A549 (cell line): ENCODE measurements at regions not wholly inside any gene's neighbourhood (a gene's known extent, or its start where the extent isn't known, plus 50 kb on each side); places are given as distances from the start of the nearest gene placed in this dataset.

Experiments used
- ATAC-seq, 2 experiments: fragments of 200-7000 bp in 1 of 2; fragments of >200 bp in 1 of 2; cut with Nextera tagmentation in 1 of 2; cut with Tn5 transposase in 1 of 2; 3 replicates each; pipeline versions ENCODE4 v1.8.0 to v1.9.1; 2018 to 2020; ENCODE audit warnings: mild to moderate bottlenecking in 1 of 2, moderate library complexity in 1 of 2
- CTCF ChIA-PET: fragments of 300-600 bp; sonication (Branson Sonifier 250); formaldehyde crosslinking; extraction: SDS; loops from one replicate; lab custom pipeline; 2021; ENCODE audit warnings: antibody characterized with exemption, inconsistent platforms; lab: Yijun Ruan, JAX
- POLR2A ChIA-PET: fragments of 350-600 bp; formaldehyde crosslinking; extraction: SDS; loops from one replicate; lab custom pipeline; 2021; ENCODE audit warnings: antibody characterized with exemption, inconsistent platforms; lab: Yijun Ruan, JAX
- DNase-seq, 2 experiments: peaks; one replicate each; pipeline versions ENCODE4 v3.0.0 to v3.0.0-alpha.2; 2011 to 2016; ENCODE audit warnings: low read depth in 1 of 2, low spot score in 1 of 2
- FAIRE-seq: peaks from 2 replicates; lab custom pipeline; 2011; peaks lifted over from hg19 to GRCh38; lab: Jason Lieb, UNC
- H3K27ac ChIP-seq, 2 experiments: fragments of >200 bp; sonication (Bioruptor Twin); formaldehyde crosslinking; 3 replicates each; pipeline ENCODE4 v1.5.1; 2016 to 2017
- H3K4me1 ChIP-seq: fragments of >200 bp; sonication (Bioruptor Twin); formaldehyde crosslinking; 3 replicates; pipeline ENCODE4 v1.6.1; 2016
- H3K4me2 ChIP-seq: fragments of >200 bp; sonication (Bioruptor Twin); formaldehyde crosslinking; 3 replicates; pipeline ENCODE4 v1.6.1; 2016
- H3K4me3 ChIP-seq: fragments of >200 bp; sonication (Bioruptor Twin); formaldehyde crosslinking; 3 replicates; pipeline ENCODE4 v1.5.1; 2016
- H3K9me3 ChIP-seq: fragments of >200 bp; sonication (Bioruptor Twin); formaldehyde crosslinking; 3 replicates; pipeline ENCODE4 v1.6.1; 2016
- CBX8 ChIP-seq: fragments of 200-600 bp; sonication (generic); IDR thresholded peaks from 2 replicates; pipeline ENCODE4 v1.6.1; 2016
- CHD4 ChIP-seq: fragments of 200-600 bp; sonication (generic); IDR thresholded peaks from 2 replicates; pipeline ENCODE4 v1.6.1; 2016; ENCODE audit warnings: antibody characterized with exemption, mild to moderate bottlenecking, borderline replicate concordance
- EHF ChIP-seq: fragments of 250-450 bp; sonication (Bioruptor Pico); IDR thresholded peaks from 2 replicates; pipeline ENCODE4 v1.5.0; 2020; ENCODE audit warnings: mild to moderate bottlenecking
- GATA3 ChIP-seq: IDR thresholded peaks from 2 replicates; pipeline ENCODE4 v1.6.1; 2012; ENCODE audit warnings: borderline replicate concordance
- HDAC2 ChIP-seq: fragments of 200-600 bp; sonication (generic); IDR thresholded peaks from 2 replicates; pipeline ENCODE4 v1.6.1; 2016
- HOXA7 ChIP-seq: fragments of 250-450 bp; sonication (Bioruptor Pico); IDR thresholded peaks from 2 replicates; pipeline ENCODE4 v1.5.0; 2020; ENCODE audit warnings: mild to moderate bottlenecking, moderate library complexity
- KDM1A ChIP-seq: fragments of 200-600 bp; sonication (generic); IDR thresholded peaks from 2 replicates; pipeline ENCODE4 v1.6.1; 2016; ENCODE audit warnings: low read depth, mild to moderate bottlenecking
- KDM5A ChIP-seq: fragments of 200-600 bp; sonication (generic); IDR thresholded peaks from 2 replicates; pipeline ENCODE4 v1.6.1; 2016; ENCODE audit warnings: antibody characterized with exemption, mild to moderate bottlenecking
- MAZ ChIP-seq: fragments of 150-350 bp; IDR thresholded peaks from 2 replicates; pipeline ENCODE4 v1.6.1; 2014; ENCODE audit warnings: antibody characterized with exemption, low read depth, low read length, borderline replicate concordance
- NR3C1 ChIP-seq: fragments of >200 bp; sonication (Bioruptor Twin); formaldehyde crosslinking; IDR thresholded peaks from 3 replicates; pipeline ENCODE4 v1.6.1; 2017
- PHF8 ChIP-seq: fragments of 200-600 bp; sonication (generic); IDR thresholded peaks from 2 replicates; pipeline ENCODE4 v1.6.1; 2016; ENCODE audit warnings: low read depth, mild to moderate bottlenecking, antibody characterized with exemption, moderate library complexity, borderline replicate concordance
- POLR2A ChIP-seq: IDR thresholded peaks from 2 replicates; pipeline ENCODE4 v1.6.1; 2012; ENCODE audit warnings: mild to moderate bottlenecking, low read length
- POLR2AphosphoS2 ChIP-seq: conservative IDR thresholded peaks from 2 replicates; pipeline ENCODE4 v1.6.1; 2012; ENCODE audit warnings: low read length, improper control_type of control experiment, inconsistent platforms
- RARB ChIP-seq: fragments of 250-450 bp; sonication (Bioruptor Pico); IDR thresholded peaks from 2 replicates; pipeline ENCODE4 v1.8.0; 2021; ENCODE audit warnings: mild to moderate bottlenecking, moderate library complexity
- ZC3H11A ChIP-seq: fragments of 450-650 bp; IDR thresholded peaks from 2 replicates; pipeline ENCODE4 v1.6.1; 2014; ENCODE audit warnings: antibody characterized with exemption, mild to moderate bottlenecking
- ZFP36 ChIP-seq: fragments of 450-650 bp; IDR thresholded peaks from 2 replicates; pipeline ENCODE4 v1.6.1; 2014; ENCODE audit warnings: borderline replicate concordance; ENCODE audit not compliant: partially characterized antibody
- WGBS: methylation state at CpG from one replicate; pipeline ENCODE4 v1.1.6; 2017; ENCODE audit errors: missing lambda C conversion rate; 5-methylcytosine and 5-hydroxymethylcytosine counted together
- TF ChIP-seq, protein P1 (sequence below): fragments of >200 bp; sonication (Bioruptor Twin); formaldehyde crosslinking; IDR thresholded peaks from 2 replicates; pipeline ENCODE4 v1.6.1; 2016
- TF ChIP-seq, protein P2 (sequence below): fragments of 200-600 bp; sonication (generic); IDR thresholded peaks from 2 replicates; pipeline ENCODE4 v1.6.1; 2016; ENCODE audit warnings: antibody characterized with exemption, mild to moderate bottlenecking, moderate library complexity
- TF ChIP-seq, protein P3 (sequence below): fragments of >200 bp; sonication (Bioruptor Twin); formaldehyde crosslinking; IDR thresholded peaks from 3 replicates; pipeline ENCODE4 v1.6.1; 2016
- TF ChIP-seq, protein P4 (sequence below): fragments of 250-450 bp; sonication (Bioruptor Pico); IDR thresholded peaks from 2 replicates; pipeline ENCODE4 v1.5.0; 2021; ENCODE audit warnings: mild to moderate bottlenecking, moderate library complexity, borderline replicate concordance

DNA sequence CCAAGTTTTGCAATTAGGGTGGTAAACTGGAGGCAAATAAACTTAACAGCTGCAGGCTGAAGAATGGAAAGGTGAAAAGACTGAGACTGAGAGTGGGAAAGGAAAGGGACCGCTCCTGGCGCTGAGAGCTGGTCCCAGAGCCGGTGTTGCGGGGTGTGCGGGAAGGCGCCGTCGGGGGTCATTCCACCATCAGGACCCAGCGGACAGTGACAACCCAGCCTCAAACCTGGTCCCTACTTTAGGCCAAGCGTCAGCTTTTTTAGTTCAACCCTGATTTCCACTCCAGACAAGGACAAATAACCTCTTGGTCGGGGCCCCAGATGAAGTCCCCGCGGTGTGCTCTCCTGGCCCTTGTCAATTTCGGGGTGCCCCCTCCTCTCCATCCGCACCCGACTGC lies 145.8 kb upstream of the ETS2 start:
- CTCF ChIA-PET = interaction anchor here (1.2 to 3.1 kb wide), 2 partner anchors 9 to 139 kb away, joined by 4 to 14 read pairs; no protein-coding TSS in a partner anchor
- no peak overlapping the region for H3K4me3 ChIP-seq
- FAIRE-seq (no peak), ATAC-seq (no peak), DNase-seq (no peak)
- H3K9me3 ChIP-seq = no peaks in the 10 kb centered on the region
- peaks cover 3% of the 10 kb centered on the region; the same call in 1 of the 3 replicates for H3K4me1 ChIP-seq
- no peak overlapping the region; the same call in 2 of the 3 replicates for H3K4me2 ChIP-seq
- H3K27ac ChIP-seq = no peak overlapping the region
- WGBS = 90% methylated on average over 9 of the region's 16 CpGs
- TF ChIP-seq CHD4 = no peak
- no peak for TF ChIP-seq NR3C1
- no peak for TF ChIP-seq HDAC2
- TF ChIP-seq MAZ = no peak
- TF ChIP-seq HOXA7 (CRISPR knock-in tag) = no peak
- TF ChIP-seq POLR2AphosphoS2 = no peak
- no peak for TF ChIP-seq CBX8
- no peak for TF ChIP-seq PHF8
- no peak for TF ChIP-seq RARB (CRISPR knock-in tag)
- no peak for TF ChIP-seq KDM1A
- TF ChIP-seq, protein P1, sequence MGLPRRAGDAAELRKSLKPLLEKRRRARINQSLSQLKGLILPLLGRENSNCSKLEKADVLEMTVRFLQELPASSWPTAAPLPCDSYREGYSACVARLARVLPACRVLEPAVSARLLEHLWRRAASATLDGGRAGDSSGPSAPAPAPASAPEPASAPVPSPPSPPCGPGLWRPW = no peak
- TF ChIP-seq KDM5A = no peak
- TF ChIP-seq, protein P2, sequence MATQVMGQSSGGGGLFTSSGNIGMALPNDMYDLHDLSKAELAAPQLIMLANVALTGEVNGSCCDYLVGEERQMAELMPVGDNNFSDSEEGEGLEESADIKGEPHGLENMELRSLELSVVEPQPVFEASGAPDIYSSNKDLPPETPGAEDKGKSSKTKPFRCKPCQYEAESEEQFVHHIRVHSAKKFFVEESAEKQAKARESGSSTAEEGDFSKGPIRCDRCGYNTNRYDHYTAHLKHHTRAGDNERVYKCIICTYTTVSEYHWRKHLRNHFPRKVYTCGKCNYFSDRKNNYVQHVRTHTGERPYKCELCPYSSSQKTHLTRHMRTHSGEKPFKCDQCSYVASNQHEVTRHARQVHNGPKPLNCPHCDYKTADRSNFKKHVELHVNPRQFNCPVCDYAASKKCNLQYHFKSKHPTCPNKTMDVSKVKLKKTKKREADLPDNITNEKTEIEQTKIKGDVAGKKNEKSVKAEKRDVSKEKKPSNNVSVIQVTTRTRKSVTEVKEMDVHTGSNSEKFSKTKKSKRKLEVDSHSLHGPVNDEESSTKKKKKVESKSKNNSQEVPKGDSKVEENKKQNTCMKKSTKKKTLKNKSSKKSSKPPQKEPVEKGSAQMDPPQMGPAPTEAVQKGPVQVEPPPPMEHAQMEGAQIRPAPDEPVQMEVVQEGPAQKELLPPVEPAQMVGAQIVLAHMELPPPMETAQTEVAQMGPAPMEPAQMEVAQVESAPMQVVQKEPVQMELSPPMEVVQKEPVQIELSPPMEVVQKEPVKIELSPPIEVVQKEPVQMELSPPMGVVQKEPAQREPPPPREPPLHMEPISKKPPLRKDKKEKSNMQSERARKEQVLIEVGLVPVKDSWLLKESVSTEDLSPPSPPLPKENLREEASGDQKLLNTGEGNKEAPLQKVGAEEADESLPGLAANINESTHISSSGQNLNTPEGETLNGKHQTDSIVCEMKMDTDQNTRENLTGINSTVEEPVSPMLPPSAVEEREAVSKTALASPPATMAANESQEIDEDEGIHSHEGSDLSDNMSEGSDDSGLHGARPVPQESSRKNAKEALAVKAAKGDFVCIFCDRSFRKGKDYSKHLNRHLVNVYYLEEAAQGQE = no peak
- TF ChIP-seq, protein P3, sequence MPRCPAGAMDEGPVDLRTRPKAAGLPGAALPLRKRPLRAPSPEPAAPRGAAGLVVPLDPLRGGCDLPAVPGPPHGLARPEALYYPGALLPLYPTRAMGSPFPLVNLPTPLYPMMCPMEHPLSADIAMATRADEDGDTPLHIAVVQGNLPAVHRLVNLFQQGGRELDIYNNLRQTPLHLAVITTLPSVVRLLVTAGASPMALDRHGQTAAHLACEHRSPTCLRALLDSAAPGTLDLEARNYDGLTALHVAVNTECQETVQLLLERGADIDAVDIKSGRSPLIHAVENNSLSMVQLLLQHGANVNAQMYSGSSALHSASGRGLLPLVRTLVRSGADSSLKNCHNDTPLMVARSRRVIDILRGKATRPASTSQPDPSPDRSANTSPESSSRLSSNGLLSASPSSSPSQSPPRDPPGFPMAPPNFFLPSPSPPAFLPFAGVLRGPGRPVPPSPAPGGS = no peak
- TF ChIP-seq POLR2A = no peak
- TF ChIP-seq, protein P4, sequence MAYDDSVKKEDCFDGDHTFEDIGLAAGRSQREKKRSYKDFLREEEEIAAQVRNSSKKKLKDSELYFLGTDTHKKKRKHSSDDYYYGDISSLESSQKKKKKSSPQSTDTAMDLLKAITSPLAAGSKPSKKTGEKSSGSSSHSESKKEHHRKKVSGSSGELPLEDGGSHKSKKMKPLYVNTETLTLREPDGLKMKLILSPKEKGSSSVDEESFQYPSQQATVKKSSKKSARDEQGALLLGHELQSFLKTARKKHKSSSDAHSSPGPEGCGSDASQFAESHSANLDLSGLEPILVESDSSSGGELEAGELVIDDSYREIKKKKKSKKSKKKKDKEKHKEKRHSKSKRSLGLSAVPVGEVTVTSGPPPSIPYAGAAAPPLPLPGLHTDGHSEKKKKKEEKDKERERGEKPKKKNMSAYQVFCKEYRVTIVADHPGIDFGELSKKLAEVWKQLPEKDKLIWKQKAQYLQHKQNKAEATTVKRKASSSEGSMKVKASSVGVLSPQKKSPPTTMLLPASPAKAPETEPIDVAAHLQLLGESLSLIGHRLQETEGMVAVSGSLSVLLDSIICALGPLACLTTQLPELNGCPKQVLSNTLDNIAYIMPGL (CRISPR knock-in tag) = no peak
- POLR2A ChIA-PET = no interaction called here

DNA sequence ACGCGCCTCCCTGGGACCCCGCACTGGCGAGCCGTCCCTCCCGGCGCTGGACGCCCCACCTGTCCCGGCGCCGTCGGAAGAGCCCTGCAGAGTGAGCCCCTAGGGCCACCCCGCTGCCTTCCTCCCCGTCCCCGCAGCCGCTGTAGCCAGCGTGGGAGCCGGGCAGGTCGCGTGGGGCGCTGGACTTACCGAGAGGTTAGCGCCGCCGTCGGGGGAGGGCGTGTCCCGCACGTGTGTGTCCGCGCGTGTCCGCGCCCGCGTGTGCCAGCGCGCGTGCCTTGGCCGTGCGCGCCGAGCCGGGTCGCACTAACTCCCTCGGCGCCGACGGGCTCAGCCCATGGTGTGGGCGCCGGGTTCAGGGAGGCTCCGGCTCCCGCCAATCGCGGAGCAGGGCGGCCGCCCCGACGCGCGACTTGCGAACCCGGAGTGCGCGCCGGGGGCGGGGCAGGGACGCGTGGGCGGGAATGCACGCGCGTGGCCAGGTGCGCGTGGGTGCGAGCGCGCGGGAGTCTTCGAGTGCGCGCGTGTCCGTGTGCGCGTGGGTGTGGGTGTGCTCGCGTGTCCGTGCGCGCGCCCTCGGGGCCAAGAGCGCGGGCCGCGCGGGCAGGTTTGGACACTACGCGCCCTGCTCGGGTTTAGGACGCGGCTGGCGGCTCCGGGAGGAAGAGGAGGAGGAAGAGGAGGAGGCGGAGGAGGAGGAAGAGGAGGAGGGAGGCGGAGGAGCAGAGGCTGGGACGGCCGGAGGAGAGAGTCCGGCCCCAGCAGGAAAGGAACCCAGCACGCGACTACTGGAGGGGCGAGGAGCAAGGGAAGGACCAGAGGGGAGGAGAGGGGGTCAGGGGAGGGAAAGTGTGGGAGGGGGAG lies 145.2 kb upstream of the ETS2 start:
- Histone ChIP-seq H3K4me1 (peaks cover 3% of the 10 kb centered on the region; the same call in 1 of the 3 replicates), H3K27ac (peak overlapping the region in 1 of 2 experiments; percentile 38; a peak in 1 of 6 replicates), H3K4me2 (peak overlapping the region; percentile 89), H3K4me3 (peak overlapping the region; percentile 37), H3K9me3 (no peaks in the 10 kb centered on the region)
- FAIRE-seq = no peak
- no peak for TF ChIP-seq CBX8
- no peak for TF ChIP-seq ZC3H11A
- TF ChIP-seq GATA3 = no peak
- TF ChIP-seq MAZ = no peak
- TF ChIP-seq, protein P2 = no peak
- TF ChIP-seq EHF (CRISPR knock-in tag) = no peak
- TF ChIP-seq ZFP36 = no peak
- 12% methylated on average over 17 of the region's 113 CpGs for WGBS
- ChIA-PET POLR2A (no interaction called here), CTCF (no interaction called here)
- ATAC-seq = peak in 1 of 2 experiments; percentile 24; a peak in 3 of 6 replicates
- no peak for DNase-seq
